GM12878 (cell line): ENCODE measurements at regions not wholly inside any gene's neighbourhood (a gene's known extent, or its start where the extent isn't known, plus 50 kb on each side); places are given as distances from the start of the nearest gene placed in this dataset.

Experiments
- ATAC-seq: fragments of 200-7000 bp; cut with Tn5 transposase; 3 replicates; pipeline ENCODE4 v1.9.1; 2020; ENCODE audit warnings: mild to moderate bottlenecking, moderate library complexity
- BruUV-seq: library from RNA; stranded (reverse); fragments of 400-500 nt; replicated peaks from 2 replicates; lab custom pipeline; 2021; lab: Mats Ljungman, UMichigan
- CTCF ChIA-PET: fragments of 300-600 bp; sonication (Branson Sonifier 250); formaldehyde crosslinking; extraction: SDS; loops from one replicate; lab custom pipeline; 2021; ENCODE audit warnings: inconsistent platforms; lab: Yijun Ruan, JAX
- POLR2A ChIA-PET: fragments of 350-600 bp; formaldehyde crosslinking; extraction: SDS; loops from one replicate; lab custom pipeline; 2021; ENCODE audit warnings: inconsistent platforms; lab: Charles Lee
- RAD21 ChIA-PET: fragments of 300-600 bp; sonication (Branson Sonifier 250); formaldehyde crosslinking; loops from one replicate; lab custom pipeline; 2023; ENCODE audit warnings: antibody characterized with exemption; ENCODE audit not compliant: unreplicated experiment; lab: Charles Lee
- SMC1A ChIA-PET: fragments of 300-600 bp; sonication (Branson Sonifier 250); formaldehyde crosslinking; loops from one replicate; lab custom pipeline; 2023; ENCODE audit not compliant: unreplicated experiment, uncharacterized antibody; lab: Charles Lee
- DNase-seq: peaks from one replicate; pipeline ENCODE4 v3.0.0-alpha.2; 2011; ENCODE audit warnings: low read depth, low spot score
- FAIRE-seq: peaks from 3 replicates; lab custom pipeline; 2011; peaks lifted over from hg19 to GRCh38; lab: Jason Lieb, UNC
- H2AFZ ChIP-seq: 2 replicates; pipeline ENCODE4 v1.6.0; 2011; ENCODE audit warnings: low read depth, low read length, control low read depth; ENCODE audit not compliant: control insufficient read depth
- H3K27ac ChIP-seq: 2 replicates; pipeline ENCODE4 v1.5.1; 2011; ENCODE audit warnings: control low read depth; ENCODE audit not compliant: control insufficient read depth, insufficient read depth
- H3K27me3 ChIP-seq, 2 experiments: replicated peaks in 1 of 2; 2 replicates each; pipeline versions ENCODE4 v1.6.0 to v1.6.1; 2011; ENCODE audit warnings: low read length in 1 of 2; ENCODE audit not compliant: control insufficient read depth in 2 of 2, insufficient read depth in 2 of 2
- H3K36me3 ChIP-seq, 2 experiments: 2 replicates each; pipeline ENCODE4 v1.5.1; 2011; ENCODE audit warnings: low read length in 1 of 2; ENCODE audit not compliant: control insufficient read depth in 2 of 2, insufficient read depth in 2 of 2
- H3K4me1 ChIP-seq: 2 replicates; pipeline ENCODE4 v1.6.1; 2011; ENCODE audit warnings: mild to moderate bottlenecking, low read length, moderate library complexity, mixed read lengths; ENCODE audit not compliant: control insufficient read depth, insufficient read depth
- H3K4me2 ChIP-seq: 2 replicates; pipeline ENCODE4 v1.6.0; 2011; ENCODE audit warnings: control low read depth; ENCODE audit not compliant: control insufficient read depth, insufficient read depth
- H3K4me3 ChIP-seq: fragments of 200-600 bp; sonication (generic); 2 replicates; pipeline ENCODE4 v1.5.1; 2016
- H3K79me2 ChIP-seq: 2 replicates; pipeline ENCODE4 v1.6.0; 2011; ENCODE audit warnings: low read length; ENCODE audit not compliant: control insufficient read depth, insufficient read depth
- H3K9ac ChIP-seq: 2 replicates; pipeline ENCODE4 v1.8.0; 2011; ENCODE audit warnings: low read length, control low read depth, mixed read lengths; ENCODE audit not compliant: control insufficient read depth, insufficient read depth
- H3K9me3 ChIP-seq: replicated peaks from 3 replicates; pipeline ENCODE4 v1.5.1; 2011; ENCODE audit warnings: mild to moderate bottlenecking, low read length; ENCODE audit not compliant: control insufficient read depth, insufficient read depth
- H4K20me1 ChIP-seq: 2 replicates; pipeline ENCODE4 v1.6.0; 2011; ENCODE audit not compliant: control insufficient read depth, insufficient read depth
- SMAD5 ChIP-seq: IDR thresholded peaks from 2 replicates; pipeline ENCODE4 v1.6.1; 2016; ENCODE audit warnings: antibody characterized with exemption, low read depth
- WGBS: methylation state at CpG from one replicate; pipeline ENCODE4 v1.1.6; 2016; ENCODE audit warnings: low lambda C conversion rate; ENCODE audit not compliant: insufficient replicate concordance, insufficient coverage; ENCODE audit errors: missing lambda C conversion rate; 5-methylcytosine and 5-hydroxymethylcytosine counted together
- in situ Hi-C: fragments of 300-500 bp; cut with MboI; formaldehyde crosslinking; loops from 9 replicates; pipeline ENCODE4 v1.14.3; 2018; ENCODE audit warnings: mixed read lengths
- intact Hi-C: fragments of 100-400 bp; cut with micrococcal nuclease; formaldehyde crosslinking; loops from one replicate; pipeline ENCODE4 v1.14.2; 2022; ENCODE audit not compliant: unreplicated experiment
- TF ChIP-seq, protein P1 (sequence below): IDR thresholded peaks from 2 replicates; pipeline ENCODE4 v1.6.1; 2012; ENCODE audit warnings: low read depth, low read length, improper control_type of control experiment

DNA sequence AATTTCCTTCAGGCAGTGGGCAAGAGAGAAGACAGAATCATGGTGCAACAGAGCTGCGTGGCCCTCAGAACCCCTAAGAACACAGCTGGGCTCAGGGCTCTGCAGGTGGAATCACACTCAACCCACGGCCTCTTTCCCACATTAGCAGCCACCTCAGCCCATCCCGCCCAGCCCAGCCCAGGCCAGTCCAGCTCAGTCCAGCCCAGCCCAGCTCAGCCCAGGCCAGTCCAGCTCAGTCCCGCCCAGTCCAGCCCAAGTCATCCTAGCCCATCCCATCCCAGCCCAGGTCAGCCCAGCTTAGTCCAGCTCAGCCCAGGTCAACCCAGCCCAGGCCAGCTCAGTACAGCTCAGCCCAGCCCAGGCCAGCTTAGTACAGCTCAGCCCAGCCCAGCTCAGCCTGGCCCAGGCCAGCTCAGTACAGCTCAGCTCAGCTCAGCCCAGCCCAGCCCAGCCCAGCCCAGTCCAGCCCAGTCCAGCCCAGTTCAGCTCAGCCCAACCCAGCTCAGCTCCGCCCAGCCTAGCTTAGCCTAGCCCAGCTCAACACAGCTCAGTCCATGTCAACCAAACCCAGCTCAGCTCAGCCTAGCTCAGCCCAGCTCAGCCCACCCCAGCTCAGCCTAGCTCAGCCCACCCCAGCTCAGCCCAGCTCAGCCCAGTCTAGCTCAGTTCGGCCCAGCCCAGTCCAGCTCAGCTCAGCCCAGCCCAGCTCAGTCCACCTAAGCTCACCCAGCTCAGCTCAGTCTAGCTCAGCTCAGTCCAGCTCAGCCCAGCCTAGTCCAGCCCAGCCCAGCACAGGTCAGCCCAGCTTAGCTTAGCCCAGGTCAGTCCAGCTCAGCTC lies 183.1 kb downstream of the TMEM121 start:
- H3K79me2 ChIP-seq: peaks cover 24% of the 10 kb centered on the region
- H3K4me2 ChIP-seq: peak overlapping the region; percentile 26
- BruUV-seq: no TSS peak
- ChIA-PET RAD21 (interaction anchor here (1.2 to 2.5 kb wide), 4 partner anchors 32 to 568 kb away, joined by 3 to 10 read pairs (median 4); no protein-coding TSS in a partner anchor), SMC1A (interaction anchor here (1.3 to 2.2 kb wide), 2 partner anchors 568 to 599 kb away, joined by 4 to 5 read pairs; no protein-coding TSS in a partner anchor), CTCF (interaction anchor here (0.6 to 2.2 kb wide), 7 partner anchors 121 to 823 kb away, joined by 3 to 10 read pairs (median 3); no protein-coding TSS in a partner anchor)
- no peaks in the 10 kb centered on the region; the same call in 1 of the 2 replicates for H4K20me1 ChIP-seq
- WGBS: 25% methylated on average over 4 of the region's 6 CpGs
- FAIRE-seq: peak; percentile 61
- no peaks in the 10 kb centered on the region for H3K36me3 ChIP-seq
- H3K9ac ChIP-seq: peak overlapping the region; percentile 52
- no peak overlapping the region for H2AFZ ChIP-seq
- TF ChIP-seq, protein P1, sequence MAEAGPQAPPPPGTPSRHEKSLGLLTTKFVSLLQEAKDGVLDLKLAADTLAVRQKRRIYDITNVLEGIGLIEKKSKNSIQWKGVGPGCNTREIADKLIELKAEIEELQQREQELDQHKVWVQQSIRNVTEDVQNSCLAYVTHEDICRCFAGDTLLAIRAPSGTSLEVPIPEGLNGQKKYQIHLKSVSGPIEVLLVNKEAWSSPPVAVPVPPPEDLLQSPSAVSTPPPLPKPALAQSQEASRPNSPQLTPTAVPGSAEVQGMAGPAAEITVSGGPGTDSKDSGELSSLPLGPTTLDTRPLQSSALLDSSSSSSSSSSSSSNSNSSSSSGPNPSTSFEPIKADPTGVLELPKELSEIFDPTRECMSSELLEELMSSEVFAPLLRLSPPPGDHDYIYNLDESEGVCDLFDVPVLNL: no peak
- TF ChIP-seq SMAD5: peak; percentile 40; the same call in 1 of the 2 replicates
- TF ChIP-seq, all 136 proteins: peak for 1
- H3K27ac ChIP-seq: peak overlapping the region; percentile 74
- ATAC-seq: no peak
- no peak overlapping the region for H3K4me3 ChIP-seq
- H3K27me3 ChIP-seq: no peaks in the 10 kb centered on the region
- H3K9me3 ChIP-seq: no peaks in the 10 kb centered on the region; the same call in 2 of the 3 replicates
- intact Hi-C loops (loop anchor here (10.0 kb wide), 1 partner anchor 565 kb away; no protein-coding TSS in a partner anchor), in situ Hi-C loops (loop anchor here (10.0 kb wide), 2 partner anchors 125 to 565 kb away; no protein-coding TSS in a partner anchor)
- H3K4me1 ChIP-seq: peaks cover 15% of the 10 kb centered on the region
- POLR2A ChIA-PET: no interaction called here
- no peak for DNase-seq
